BJ (cell line): ENCODE measurements at regions not wholly inside any gene's neighbourhood (a gene's known extent, or its start where the extent isn't known, plus 50 kb on each side); places are given as distances from the start of the nearest gene placed in this dataset.

Experiments
- CTCF ChIA-PET: fragments of 350-600 bp; formaldehyde crosslinking; extraction: SDS; loops from one replicate; lab custom pipeline; 2021; ENCODE audit warnings: antibody characterized with exemption, inconsistent platforms; lab: Yijun Ruan, JAX
- POLR2A ChIA-PET: fragments of 300-600 bp; sonication (Branson Sonifier 250); formaldehyde crosslinking; extraction: SDS; loops from one replicate; lab custom pipeline; 2021; ENCODE audit warnings: antibody characterized with exemption; lab: Charles Lee
- DNase-seq: peaks from one replicate; pipeline ENCODE4 v3.0.0-alpha.2; 2011; ENCODE audit warnings: low read depth
- H3K27me3 ChIP-seq: 2 replicates; pipeline ENCODE4 v1.6.0; 2011; ENCODE audit warnings: low read length; ENCODE audit not compliant: control insufficient read depth, insufficient read depth
- H3K36me3 ChIP-seq: 2 replicates; pipeline ENCODE4 v1.5.1; 2011; ENCODE audit warnings: low read length; ENCODE audit not compliant: control insufficient read depth, insufficient read depth
- H3K4me3 ChIP-seq: 2 replicates; pipeline ENCODE4 v1.5.1; 2011; ENCODE audit warnings: low read depth, mild to moderate bottlenecking, control low read depth, low read length
- CTCF ChIP-seq: IDR thresholded peaks from 2 replicates; pipeline ENCODE4 v1.5.1; 2011; ENCODE audit warnings: low read depth, mild to moderate bottlenecking, control low read depth, inconsistent platforms, low read length, moderate library complexity; ENCODE audit not compliant: insufficient read depth

GRCh38 chr13:91134803-91135184 lies 212.7 kb upstream of the MIR17HG start:
- H3K36me3 ChIP-seq, result no peaks in the 10 kb centered on the region
- DNase-seq, result no peak
- no peaks in the 10 kb centered on the region for H3K27me3 ChIP-seq
- no peak overlapping the region for H3K4me3 ChIP-seq
- TF ChIP-seq CTCF, result no peak
- CTCF ChIA-PET, result interaction anchor here (0.8 to 1.5 kb wide), 4 partner anchors 11 to 51 kb away, joined by 3 to 12 read pairs (median 4); no protein-coding TSS in a partner anchor
- POLR2A ChIA-PET, result no interaction called here

GRCh38 chr13:91135376-91135775 lies 212.1 kb upstream of the MIR17HG start:
- H3K36me3 ChIP-seq, result no peaks in the 10 kb centered on the region
- CTCF ChIA-PET, result interaction anchor here (1.2 to 1.5 kb wide), 2 partner anchors 15 to 22 kb away, joined by 3 to 12 read pairs; no protein-coding TSS in a partner anchor
- DNase-seq, result no peak
- POLR2A ChIA-PET, result no interaction called here
- H3K27me3 ChIP-seq, result no peaks in the 10 kb centered on the region
- H3K4me3 ChIP-seq, result no peak overlapping the region
- TF ChIP-seq CTCF, result no peak

- ChIA-PET CTCF (interaction anchor here (1.5 kb wide), 1 partner anchor 21 kb away, joined by 12 read pairs; no protein-coding TSS in a partner anchor), POLR2A (no interaction called here)
- Histone ChIP-seq H3K27me3 (no peaks in the 10 kb centered on the region), H3K36me3 (no peaks in the 10 kb centered on the region), H3K4me3 (no peak overlapping the region)
- no peak for DNase-seq
- TF ChIP-seq CTCF, result no peak
Measured at GRCh38 chr13:91135968-91136367, 211.5 kb upstream of the MIR17HG start.

- POLR2A ChIA-PET, result no interaction called here
- no peak overlapping the region for H3K4me3 ChIP-seq
- DNase-seq, result no peak
- TF ChIP-seq CTCF, result no peak
- no peaks in the 10 kb centered on the region for H3K27me3 ChIP-seq
- H3K36me3 ChIP-seq, result no peaks in the 10 kb centered on the region
- CTCF ChIA-PET, result no interaction called here
Measured at GRCh38 chr13:91136806-91137205, 210.7 kb upstream of the MIR17HG start.

- no peak for DNase-seq
- ChIA-PET POLR2A (no interaction called here), CTCF (no interaction called here)
- TF ChIP-seq CTCF, result no peak
- Histone ChIP-seq H3K4me3 (no peak overlapping the region), H3K27me3 (no peaks in the 10 kb centered on the region), H3K36me3 (no peaks in the 10 kb centered on the region)
Measured at GRCh38 chr13:91139232-91139631, 208.3 kb upstream of the MIR17HG start.
